ENCODE measurements at regions not wholly inside any gene's neighbourhood (a gene's known extent, or its start where the extent isn't known, plus 50 kb on each side); places are given as distances from the start of the nearest gene placed in this dataset.

- ChIA-PET POLR2A (no interaction called here), CTCF (no interaction called here)
- H3K4me3 Mint-ChIP-seq = no peak overlapping the region
- no peak overlapping the region for H3K27ac Mint-ChIP-seq
- ATAC-seq (no peak), DNase-seq (ENCODE audit: low spot score) (no peak)
- peaks cover 14% of the 10 kb centered on the region for H3K4me1 Mint-ChIP-seq
- H3K27me3 Mint-ChIP-seq (ENCODE audit: low read depth) = peaks cover 67% of the 10 kb centered on the region
- no peak for TF ChIP-seq NR1H2 (CRISPR knock-in tag; IDR thresholded peaks at IDR 0.05)
- TF ChIP-seq ZNF425 (CRISPR knock-in tag; conservative IDR thresholded peaks at IDR 0.05) = no peak
- TF ChIP-seq ATF3 (CRISPR knock-in tag; conservative IDR thresholded peaks at IDR 0.05) = no peak
- no peak for TF ChIP-seq KAT7 (CRISPR knock-in tag; IDR thresholded peaks at IDR 0.05; ENCODE audit: borderline replicate concordance)
- no peak for TF ChIP-seq TEAD4 (CRISPR knock-in tag; IDR thresholded peaks at IDR 0.05)
- TF ChIP-seq USF1 (CRISPR knock-in tag; IDR thresholded peaks at IDR 0.05) = no peak
- TF ChIP-seq ZNF512 (CRISPR knock-in tag; IDR thresholded peaks at IDR 0.05; ENCODE audit: borderline replicate concordance) = no peak
- TF ChIP-seq AFF4 (CRISPR knock-in tag; IDR thresholded peaks at IDR 0.05; ENCODE audit: borderline replicate concordance) = no peak
- TF ChIP-seq HMGA2 (CRISPR knock-in tag; IDR thresholded peaks at IDR 0.05) = no peak
- TF ChIP-seq SMAD4 (CRISPR knock-in tag; IDR thresholded peaks at IDR 0.05) = no peak
- no peak for TF ChIP-seq PRDM15 (CRISPR knock-in tag; IDR thresholded peaks at IDR 0.05)
- TF ChIP-seq NFATC4 (CRISPR knock-in tag; IDR thresholded peaks at IDR 0.05) = no peak
- H3K36me3 Mint-ChIP-seq = peaks cover 37% of the 10 kb centered on the region
- peaks cover 44% of the 10 kb centered on the region for H3K9me3 Mint-ChIP-seq
Observed at GRCh38 chr3:153343988-153344782, 182.2 kb downstream of the RAP2B start.

All from WTC11 (cell line).